ENCODE measurements at regions not wholly inside any gene's neighbourhood (a gene's known extent, or its start where the extent isn't known, plus 50 kb on each side); places are given as distances from the start of the nearest gene placed in this dataset.

- no peaks in the 10 kb centered on the region for H3K36me3 ChIP-seq (ENCODE audit: insufficient read depth, low read depth, low read length)
- peaks cover 13% of the 10 kb centered on the region; the same call in 1 of the 2 replicates for H3K4me1 ChIP-seq (ENCODE audit: insufficient read depth, low read length)
- no peaks in the 10 kb centered on the region for H3K9me3 ChIP-seq (ENCODE audit: insufficient read depth, low read depth, low read length)
- no peak overlapping the region for H3K27ac ChIP-seq (ENCODE audit: low read length)
- H3K4me3 ChIP-seq (ENCODE audit: low read length), result no peak overlapping the region
- no peak overlapping the region for H3K9ac ChIP-seq (ENCODE audit: low read depth, low read length)
- H3K27me3 ChIP-seq (ENCODE audit: insufficient read depth, low read length), result no peaks in the 10 kb centered on the region
Measured at GRCh38 chr2:106724301-106724794, 161.6 kb downstream of the ST6GAL2 start.

GRCh38 chr2:106734165-106734564 is 151.8 kb downstream of the ST6GAL2 start:
- Histone ChIP-seq H3K4me3 (ENCODE audit: low read length) (no peak overlapping the region), H3K27ac (ENCODE audit: low read length) (no peak overlapping the region), H3K9ac (ENCODE audit: low read depth, low read length) (no peak overlapping the region), H3K36me3 (ENCODE audit: insufficient read depth, low read depth, low read length) (no peaks in the 10 kb centered on the region), H3K4me1 (ENCODE audit: insufficient read depth, low read length) (0 out of 2 replicates have a peak, but pooled peaks cover 3% of the 10 kb centered on the region), H3K27me3 (ENCODE audit: insufficient read depth, low read length) (peaks cover 5% of the 10 kb centered on the region; the same call in 1 of the 2 replicates), H3K9me3 (ENCODE audit: insufficient read depth, low read depth, low read length) (peaks cover 10% of the 10 kb centered on the region; the same call in 1 of the 2 replicates)

GRCh38 chr2:106735807-106736206 is 150.2 kb downstream of the ST6GAL2 start:
- H3K27me3 ChIP-seq (ENCODE audit: insufficient read depth, low read length), result peaks cover 5% of the 10 kb centered on the region; the same call in 1 of the 2 replicates
- no peak overlapping the region for H3K4me3 ChIP-seq (ENCODE audit: low read length)
- peaks cover 10% of the 10 kb centered on the region; the same call in 1 of the 2 replicates for H3K9me3 ChIP-seq (ENCODE audit: insufficient read depth, low read depth, low read length)
- no peak overlapping the region for H3K27ac ChIP-seq (ENCODE audit: low read length)
- H3K4me1 ChIP-seq (ENCODE audit: insufficient read depth, low read length), result 0 out of 2 replicates have a peak, but pooled peaks cover 3% of the 10 kb centered on the region
- H3K9ac ChIP-seq (ENCODE audit: low read depth, low read length), result no peak overlapping the region
- no peaks in the 10 kb centered on the region for H3K36me3 ChIP-seq (ENCODE audit: insufficient read depth, low read depth, low read length)

GRCh38 chr2:106736221-106736620 is 149.7 kb downstream of the ST6GAL2 start:
- Histone ChIP-seq H3K9me3 (ENCODE audit: insufficient read depth, low read depth, low read length) (peaks cover 10% of the 10 kb centered on the region; the same call in 1 of the 2 replicates), H3K27ac (ENCODE audit: low read length) (no peak overlapping the region), H3K27me3 (ENCODE audit: insufficient read depth, low read length) (peaks cover 5% of the 10 kb centered on the region; the same call in 1 of the 2 replicates), H3K9ac (ENCODE audit: low read depth, low read length) (no peak overlapping the region), H3K36me3 (ENCODE audit: insufficient read depth, low read depth, low read length) (no peaks in the 10 kb centered on the region), H3K4me1 (ENCODE audit: insufficient read depth, low read length) (0 out of 2 replicates have a peak, but pooled peaks cover 3% of the 10 kb centered on the region), H3K4me3 (ENCODE audit: low read length) (no peak overlapping the region)

- Histone ChIP-seq H3K36me3 (ENCODE audit: insufficient read depth, low read depth, low read length) (no peaks in the 10 kb centered on the region), H3K27me3 (ENCODE audit: insufficient read depth, low read length) (no peaks in the 10 kb centered on the region), H3K4me1 (ENCODE audit: insufficient read depth, low read length) (no peaks in the 10 kb centered on the region), H3K27ac (ENCODE audit: low read length) (no peak overlapping the region), H3K9ac (ENCODE audit: low read depth, low read length) (no peak overlapping the region), H3K9me3 (ENCODE audit: insufficient read depth, low read depth, low read length) (no peaks in the 10 kb centered on the region), H3K4me3 (ENCODE audit: low read length) (no peak overlapping the region)
Measured at GRCh38 chr2:106745468-106745867, 140.5 kb downstream of the ST6GAL2 start.

GRCh38 chr2:106749823-106750222 is 136.1 kb downstream of the ST6GAL2 start:
- Histone ChIP-seq H3K4me1 (ENCODE audit: insufficient read depth, low read length) (no peaks in the 10 kb centered on the region), H3K36me3 (ENCODE audit: insufficient read depth, low read depth, low read length) (no peaks in the 10 kb centered on the region), H3K9me3 (ENCODE audit: insufficient read depth, low read depth, low read length) (peaks cover 5% of the 10 kb centered on the region; the same call in 1 of the 2 replicates), H3K27ac (ENCODE audit: low read length) (no peak overlapping the region), H3K9ac (ENCODE audit: low read depth, low read length) (no peak overlapping the region), H3K27me3 (ENCODE audit: insufficient read depth, low read length) (no peaks in the 10 kb centered on the region), H3K4me3 (ENCODE audit: low read length) (no peak overlapping the region)

All from iPS-20b (cell line).